ENCODE measurements at regions not wholly inside any gene's neighbourhood (a gene's known extent, or its start where the extent isn't known, plus 50 kb on each side); places are given as distances from the start of the nearest gene placed in this dataset.

DNA sequence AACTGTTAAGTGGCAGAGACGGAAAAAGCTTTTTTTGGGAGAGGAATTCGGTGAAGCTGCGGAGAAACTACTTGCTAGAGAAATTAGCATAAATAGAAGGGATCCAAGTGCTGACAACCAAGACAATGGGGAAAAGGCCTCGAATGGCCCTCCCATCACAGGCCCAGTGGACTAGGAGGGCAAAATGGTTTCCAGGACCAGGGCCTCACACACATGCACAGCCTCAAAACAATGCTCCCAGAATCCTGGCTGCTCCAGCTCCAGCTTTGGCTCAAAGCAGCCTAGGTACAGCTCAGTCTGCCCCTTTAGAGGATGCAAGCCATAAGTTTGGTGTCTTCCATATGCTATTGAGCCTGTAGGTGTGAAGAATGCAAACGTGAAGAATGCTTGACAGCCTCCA lies 388.2 kb downstream of the OTOL1 start:
- H3K9me3 Mint-ChIP-seq (ENCODE audit: unreplicated experiment): peaks cover 8% of the 10 kb centered on the region
- Histone ChIP-seq H2AFZ (ENCODE audit: low read depth, low read length) (no peak overlapping the region), H3K9me3 (ENCODE audit: insufficient read depth, low read depth, low read length) (peaks cover 9% of the 10 kb centered on the region), H3K27ac (ENCODE audit: low read depth, low read length) (no peak overlapping the region), H4K20me1 (ENCODE audit: insufficient read depth, low read length) (no peaks in the 10 kb centered on the region), H3K79me2 (ENCODE audit: insufficient read depth, low read length) (no peaks in the 10 kb centered on the region), H3K4me3 (ENCODE audit: insufficient read depth, low read depth, low read length) (no peak overlapping the region), H3K4me1 (ENCODE audit: insufficient read depth, low read length) (peaks cover 3% of the 10 kb centered on the region), H3K9ac (ENCODE audit: low read length) (no peak overlapping the region), H3K36me3 (ENCODE audit: insufficient read depth, low read length) (no peaks in the 10 kb centered on the region), H3K4me2 (ENCODE audit: low read length) (no peak overlapping the region), H3K27me3 (ENCODE audit: insufficient read depth, low read length) (no peaks in the 10 kb centered on the region)
- H3K27ac Mint-ChIP-seq (ENCODE audit: unreplicated experiment): no peak overlapping the region
- DNase-seq (ENCODE audit: low read depth) (no peak), FAIRE-seq (no peak)
- no peak overlapping the region for H3K4me3 Mint-ChIP-seq (ENCODE audit: unreplicated experiment)
- H3K4me1 Mint-ChIP-seq (ENCODE audit: low read depth, unreplicated experiment): peaks cover 3% of the 10 kb centered on the region
- no peaks in the 10 kb centered on the region for H3K36me3 Mint-ChIP-seq (ENCODE audit: low read depth, unreplicated experiment)
- TF ChIP-seq, protein P1, sequence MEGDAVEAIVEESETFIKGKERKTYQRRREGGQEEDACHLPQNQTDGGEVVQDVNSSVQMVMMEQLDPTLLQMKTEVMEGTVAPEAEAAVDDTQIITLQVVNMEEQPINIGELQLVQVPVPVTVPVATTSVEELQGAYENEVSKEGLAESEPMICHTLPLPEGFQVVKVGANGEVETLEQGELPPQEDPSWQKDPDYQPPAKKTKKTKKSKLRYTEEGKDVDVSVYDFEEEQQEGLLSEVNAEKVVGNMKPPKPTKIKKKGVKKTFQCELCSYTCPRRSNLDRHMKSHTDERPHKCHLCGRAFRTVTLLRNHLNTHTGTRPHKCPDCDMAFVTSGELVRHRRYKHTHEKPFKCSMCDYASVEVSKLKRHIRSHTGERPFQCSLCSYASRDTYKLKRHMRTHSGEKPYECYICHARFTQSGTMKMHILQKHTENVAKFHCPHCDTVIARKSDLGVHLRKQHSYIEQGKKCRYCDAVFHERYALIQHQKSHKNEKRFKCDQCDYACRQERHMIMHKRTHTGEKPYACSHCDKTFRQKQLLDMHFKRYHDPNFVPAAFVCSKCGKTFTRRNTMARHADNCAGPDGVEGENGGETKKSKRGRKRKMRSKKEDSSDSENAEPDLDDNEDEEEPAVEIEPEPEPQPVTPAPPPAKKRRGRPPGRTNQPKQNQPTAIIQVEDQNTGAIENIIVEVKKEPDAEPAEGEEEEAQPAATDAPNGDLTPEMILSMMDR (IDR thresholded peaks at IDR 0.05; ENCODE audit: insufficient read depth, low read depth, low read length): no peak
- no peak for TF ChIP-seq EZH2 (IDR thresholded peaks at IDR 0.05; ENCODE audit: insufficient read depth, low read length)
- H3K27me3 Mint-ChIP-seq (ENCODE audit: low read depth, unreplicated experiment): no peaks in the 10 kb centered on the region

DNA sequence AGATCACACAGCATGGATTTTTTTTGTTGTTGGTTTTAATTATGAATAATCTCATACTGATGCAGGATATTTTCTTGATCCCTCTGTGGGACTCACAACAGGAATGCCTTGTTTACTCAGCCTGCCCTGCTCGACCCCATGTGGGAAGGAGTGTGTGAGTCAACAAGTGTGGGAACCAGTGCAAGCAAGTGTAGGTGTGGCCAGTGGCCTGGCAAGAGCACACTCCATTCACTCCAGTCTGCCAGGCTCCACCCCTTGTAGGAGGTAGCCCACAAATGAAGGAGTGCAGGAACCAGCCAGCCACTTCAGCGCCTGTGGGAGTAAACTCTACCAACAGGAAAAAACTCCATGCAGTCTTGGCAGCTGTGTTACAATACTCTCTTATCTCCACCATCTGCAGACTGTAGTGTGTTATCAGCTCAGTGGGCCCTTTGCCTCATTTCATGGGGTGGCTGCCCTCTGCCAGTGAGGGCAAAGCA lies 393.6 kb downstream of the OTOL1 start:
- no peak overlapping the region for H3K4me3 ChIP-seq (ENCODE audit: insufficient read depth, low read depth, low read length)
- Mint-ChIP-seq H3K36me3 (ENCODE audit: low read depth, unreplicated experiment) (no peaks in the 10 kb centered on the region), H3K27ac (ENCODE audit: unreplicated experiment) (no peak overlapping the region), H3K4me3 (ENCODE audit: unreplicated experiment) (no peak overlapping the region), H3K9me3 (ENCODE audit: unreplicated experiment) (peaks cover 4% of the 10 kb centered on the region), H3K27me3 (ENCODE audit: low read depth, unreplicated experiment) (no peaks in the 10 kb centered on the region), H3K4me1 (ENCODE audit: low read depth, unreplicated experiment) (peaks cover 6% of the 10 kb centered on the region)
- no peak overlapping the region for H2AFZ ChIP-seq (ENCODE audit: low read depth, low read length)
- H3K27ac ChIP-seq (ENCODE audit: low read depth, low read length): peak overlapping the region; percentile 77
- FAIRE-seq (peak; percentile 43), DNase-seq (ENCODE audit: low read depth) (peak; percentile 99)
- peak overlapping the region; percentile 30 for H3K9ac ChIP-seq (ENCODE audit: low read length)
- H3K4me2 ChIP-seq (ENCODE audit: low read length): peak overlapping the region; percentile 3
- no peaks in the 10 kb centered on the region for H3K36me3 ChIP-seq (ENCODE audit: insufficient read depth, low read length)
- peaks cover 7% of the 10 kb centered on the region for H3K9me3 ChIP-seq (ENCODE audit: insufficient read depth, low read depth, low read length)
- H3K79me2 ChIP-seq (ENCODE audit: insufficient read depth, low read length): no peaks in the 10 kb centered on the region
- peaks cover 12% of the 10 kb centered on the region for H3K4me1 ChIP-seq (ENCODE audit: insufficient read depth, low read length)
- H4K20me1 ChIP-seq (ENCODE audit: insufficient read depth, low read length): no peaks in the 10 kb centered on the region
- TF ChIP-seq, protein P1 (IDR thresholded peaks at IDR 0.05; ENCODE audit: insufficient read depth, low read depth, low read length): no peak
- TF ChIP-seq EZH2 (IDR thresholded peaks at IDR 0.05; ENCODE audit: insufficient read depth, low read length): no peak
- no peaks in the 10 kb centered on the region for H3K27me3 ChIP-seq (ENCODE audit: insufficient read depth, low read length)

- no peak overlapping the region for H3K4me3 ChIP-seq (ENCODE audit: insufficient read depth, low read depth, low read length)
- no peak for FAIRE-seq
- no peaks in the 10 kb centered on the region for H3K79me2 ChIP-seq (ENCODE audit: insufficient read depth, low read length)
- no peaks in the 10 kb centered on the region for H3K36me3 ChIP-seq (ENCODE audit: insufficient read depth, low read length)
- no peaks in the 10 kb centered on the region for H3K27me3 ChIP-seq (ENCODE audit: insufficient read depth, low read length)
- no peak overlapping the region for H2AFZ ChIP-seq (ENCODE audit: low read depth, low read length)
- no peaks in the 10 kb centered on the region for H4K20me1 ChIP-seq (ENCODE audit: insufficient read depth, low read length)
- peaks cover 12% of the 10 kb centered on the region for H3K4me1 ChIP-seq (ENCODE audit: insufficient read depth, low read length)
- H3K4me2 ChIP-seq (ENCODE audit: low read length): peak overlapping the region; percentile 9
- no peak overlapping the region for H3K4me3 Mint-ChIP-seq (ENCODE audit: unreplicated experiment)
- TF ChIP-seq, protein P1 (IDR thresholded peaks at IDR 0.05; ENCODE audit: insufficient read depth, low read depth, low read length): no peak
- no peak for TF ChIP-seq EZH2 (IDR thresholded peaks at IDR 0.05; ENCODE audit: insufficient read depth, low read length)
- H3K4me1 Mint-ChIP-seq (ENCODE audit: low read depth, unreplicated experiment): peaks cover 6% of the 10 kb centered on the region
- DNase-seq (ENCODE audit: low read depth): peak; percentile 84
- H3K27me3 Mint-ChIP-seq (ENCODE audit: low read depth, unreplicated experiment): no peaks in the 10 kb centered on the region
- H3K27ac Mint-ChIP-seq (ENCODE audit: unreplicated experiment): no peak overlapping the region
- peaks cover 2% of the 10 kb centered on the region for H3K9me3 Mint-ChIP-seq (ENCODE audit: unreplicated experiment)
- H3K27ac ChIP-seq (ENCODE audit: low read depth, low read length): peak overlapping the region; percentile 0
- H3K36me3 Mint-ChIP-seq (ENCODE audit: low read depth, unreplicated experiment): no peaks in the 10 kb centered on the region
- H3K9me3 ChIP-seq (ENCODE audit: insufficient read depth, low read depth, low read length): peaks cover 5% of the 10 kb centered on the region
- no peak overlapping the region for H3K9ac ChIP-seq (ENCODE audit: low read length)
Observed at GRCh38 chr3:161893972-161894371, 397.4 kb downstream of the OTOL1 start.
